ENCODE measurements at regions not wholly inside any gene's neighbourhood (a gene's known extent, or its start where the extent isn't known, plus 50 kb on each side); places are given as distances from the start of the nearest gene placed in this dataset.

DNA sequence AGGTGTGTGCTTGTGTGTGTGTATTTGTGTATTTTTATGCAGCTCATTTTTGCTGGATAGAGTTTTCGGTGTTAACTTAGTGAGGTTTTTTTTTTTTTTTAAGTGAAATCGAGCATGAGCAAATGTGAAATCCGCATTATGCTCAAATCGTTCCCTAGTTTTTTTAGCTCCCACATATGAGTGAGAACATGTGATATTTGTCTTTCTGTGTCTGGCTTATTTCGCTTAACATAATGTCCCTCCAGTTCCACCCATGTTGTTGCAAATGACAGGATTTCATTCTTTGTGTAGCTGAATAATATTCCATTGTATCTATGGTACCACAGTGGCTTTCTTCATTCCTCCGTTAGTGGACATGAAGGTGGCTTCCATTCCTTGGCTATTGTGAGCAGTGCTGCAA, 1103.3 kb upstream of the EEF2KMT start:
- DNase-seq (ENCODE audit: low spot score) = no peak

DNA sequence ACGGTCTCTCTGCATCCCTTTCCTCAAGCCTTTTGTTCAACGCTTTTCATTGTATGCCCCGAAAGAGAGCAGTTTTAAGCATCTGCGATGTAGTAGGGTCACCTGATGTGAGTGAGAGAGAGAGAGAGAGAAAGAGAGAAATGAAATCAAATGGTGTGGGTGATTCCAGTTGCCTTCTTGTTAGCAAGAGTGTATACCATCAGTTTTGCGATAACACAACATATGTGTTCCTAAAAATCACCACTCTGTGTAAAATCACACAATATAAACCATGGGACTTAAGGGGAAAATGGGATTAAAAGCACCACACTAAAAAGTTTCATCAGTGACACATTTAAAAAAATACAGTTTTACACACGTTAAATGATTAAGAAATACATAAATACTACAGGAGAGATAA, 1102.7 kb upstream of the EEF2KMT start:
- no peak for DNase-seq (ENCODE audit: low spot score)

DNA sequence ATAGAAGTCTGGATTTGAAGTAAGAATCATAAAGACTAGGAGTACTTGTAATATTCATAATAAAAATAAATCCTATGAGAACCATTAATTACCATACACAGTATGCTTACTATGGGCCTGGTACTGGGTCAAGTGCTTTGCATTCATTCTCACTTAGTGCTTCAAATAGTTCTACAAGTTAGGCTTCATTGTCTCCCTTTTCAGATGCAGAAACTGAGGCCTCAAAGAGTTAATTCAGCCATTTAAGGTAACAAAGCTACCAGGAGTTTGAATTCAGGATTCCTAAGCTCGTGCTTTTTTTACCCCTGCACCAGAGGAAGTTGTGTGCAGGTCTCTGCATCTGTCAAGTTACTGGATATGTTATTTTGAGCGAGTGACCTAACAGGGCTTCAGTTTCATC, 1098.4 kb upstream of the EEF2KMT start:
- no peak for DNase-seq (ENCODE audit: low spot score)

DNA sequence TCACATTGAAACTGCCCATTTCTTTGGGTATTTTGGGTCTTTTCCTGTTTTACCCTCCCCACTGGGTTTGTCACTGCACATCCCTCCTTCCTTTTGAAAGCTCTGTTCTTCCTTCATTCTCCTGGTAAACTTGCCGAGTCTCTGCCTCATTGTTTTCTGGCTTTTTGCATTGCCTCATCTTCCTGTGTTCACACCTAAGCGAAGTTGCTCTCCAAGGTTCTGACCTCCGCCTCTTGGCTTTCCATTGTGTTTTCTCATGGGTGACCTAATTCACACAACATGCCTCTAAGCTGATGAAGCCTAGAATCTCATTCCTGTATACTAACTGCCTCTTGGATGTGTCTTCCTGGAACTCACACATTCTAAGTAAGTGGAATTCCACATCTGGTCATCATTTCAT, 1096.1 kb upstream of the EEF2KMT start:
- no peak for DNase-seq (ENCODE audit: low spot score)

DNA sequence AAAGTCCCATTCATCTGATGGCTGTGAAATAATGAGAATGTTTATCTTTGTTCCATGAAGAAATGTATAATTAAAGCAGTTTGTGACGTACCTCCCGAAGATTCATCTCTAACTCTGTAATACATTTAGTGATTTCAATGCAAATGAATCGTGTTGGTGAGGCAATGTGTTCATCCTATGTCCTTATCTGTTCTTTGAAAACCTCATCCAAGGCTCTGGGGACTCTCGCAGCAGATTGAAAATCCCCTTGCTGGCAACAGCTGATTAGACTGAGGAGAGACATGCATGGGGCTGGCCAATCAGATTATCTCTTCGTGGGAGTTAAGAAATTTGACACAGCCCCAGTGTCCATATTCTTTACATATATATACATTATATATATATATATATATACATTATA, 1095.4 kb upstream of the EEF2KMT start:
- DNase-seq (ENCODE audit: low spot score) = no peak

DNA sequence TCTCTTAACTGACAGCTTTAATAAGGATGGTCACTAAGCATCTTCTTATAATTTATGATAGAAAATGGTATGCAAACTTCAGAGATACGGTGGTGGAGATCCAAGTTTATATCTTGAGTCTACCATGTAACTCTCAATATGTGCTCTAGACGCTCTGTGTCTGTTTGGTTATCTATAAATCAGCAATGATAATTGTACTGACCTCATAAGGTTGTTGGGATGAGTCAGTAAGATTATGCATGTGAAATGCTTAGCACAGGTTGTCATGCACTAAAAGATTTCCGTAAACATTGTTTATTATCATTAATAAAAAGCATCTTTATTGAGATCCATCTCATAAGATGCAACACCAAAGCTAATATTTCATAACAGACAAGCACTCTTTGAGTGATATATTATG, 1094.9 kb upstream of the EEF2KMT start:
- no peak for DNase-seq (ENCODE audit: low spot score)

DNA sequence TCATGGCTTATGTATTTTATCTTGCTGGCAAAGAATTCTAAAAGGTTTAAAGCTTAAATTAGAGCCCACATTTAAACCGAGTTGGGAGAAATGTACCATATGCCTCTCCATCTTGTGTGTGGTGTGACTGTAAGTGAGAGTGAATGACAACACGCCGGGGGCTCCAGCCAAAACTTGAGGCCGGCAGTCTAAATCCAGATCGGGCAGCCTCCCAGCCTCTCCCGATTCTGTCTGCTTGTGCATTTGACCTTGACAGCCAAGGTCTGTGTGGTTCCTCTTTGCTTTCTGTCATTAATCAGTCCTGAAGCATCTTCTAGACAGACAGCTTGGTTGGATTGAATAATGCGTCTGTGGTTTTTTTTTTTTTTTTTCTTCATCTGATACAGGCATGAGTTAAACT, 1093.2 kb upstream of the EEF2KMT start:
- no peak for DNase-seq (ENCODE audit: low spot score)

DNA sequence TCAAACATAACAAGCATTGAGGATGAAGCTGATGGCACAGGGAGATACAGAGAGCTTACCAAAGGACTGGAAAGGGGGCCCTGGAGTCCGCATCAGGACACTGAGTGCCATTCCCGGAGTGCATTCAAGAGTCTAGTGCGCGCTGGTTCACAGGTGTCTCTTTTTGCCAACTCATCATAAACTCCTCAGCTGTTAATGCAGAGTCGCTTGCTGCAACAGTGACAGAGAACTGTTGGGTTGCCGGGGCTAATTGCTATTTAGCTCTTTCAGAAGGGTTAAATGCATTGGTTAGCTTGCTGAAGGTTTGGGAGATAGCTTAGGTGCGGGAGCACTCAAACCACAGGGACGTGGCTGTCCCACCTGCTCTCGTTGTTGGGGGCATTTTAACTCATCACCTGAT, 1091.6 kb upstream of the EEF2KMT start:
- no peak for DNase-seq (ENCODE audit: low spot score)

DNA sequence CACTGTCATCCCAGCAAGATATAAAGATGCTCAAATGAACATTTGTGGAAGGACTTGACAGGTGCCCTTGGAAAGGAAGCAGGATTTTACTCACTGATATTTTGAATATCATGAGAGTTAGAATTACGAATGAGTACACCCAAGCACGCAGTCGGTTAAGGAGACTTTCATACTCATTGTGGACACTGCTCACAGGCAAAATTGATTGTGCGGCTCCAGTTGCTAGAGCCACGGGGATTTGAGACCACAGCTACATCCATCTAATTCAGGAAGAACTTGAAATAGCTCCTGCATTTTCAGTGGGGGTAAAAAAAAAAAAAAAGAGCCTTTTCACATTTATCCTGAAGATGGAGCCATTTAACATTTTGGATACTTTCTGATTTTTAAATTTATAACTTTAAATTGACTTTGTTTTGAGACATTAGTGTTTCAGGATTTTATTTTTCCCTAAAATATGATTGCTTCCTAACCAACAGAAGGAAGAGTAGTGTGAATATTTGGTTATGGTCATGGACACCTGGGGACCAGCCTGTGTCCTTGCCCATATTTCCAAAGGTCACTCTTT, 1080.1 kb upstream of the EEF2KMT start:
- no peak for DNase-seq (ENCODE audit: low spot score)

DNA sequence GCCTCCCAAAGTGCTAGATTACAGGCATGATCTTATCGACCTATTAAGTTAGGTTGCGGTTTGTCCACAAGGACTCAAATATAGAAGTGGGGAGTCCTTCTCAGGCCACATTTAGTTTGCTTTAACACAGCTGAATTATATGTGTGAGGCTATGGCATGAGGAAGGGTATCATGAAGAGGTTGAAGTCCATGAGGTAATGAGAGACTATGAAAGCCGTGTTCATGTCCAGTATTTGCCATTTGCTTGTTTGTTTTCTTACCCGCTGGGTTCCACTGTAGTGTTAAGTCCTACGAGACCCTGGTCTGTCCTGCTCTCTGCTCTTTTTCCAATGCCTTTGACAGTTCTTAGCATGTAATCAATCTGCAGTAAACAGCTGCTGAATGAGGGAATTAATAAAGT, 1072.4 kb upstream of the EEF2KMT start:
- DNase-seq (ENCODE audit: low spot score) = no peak

DNA sequence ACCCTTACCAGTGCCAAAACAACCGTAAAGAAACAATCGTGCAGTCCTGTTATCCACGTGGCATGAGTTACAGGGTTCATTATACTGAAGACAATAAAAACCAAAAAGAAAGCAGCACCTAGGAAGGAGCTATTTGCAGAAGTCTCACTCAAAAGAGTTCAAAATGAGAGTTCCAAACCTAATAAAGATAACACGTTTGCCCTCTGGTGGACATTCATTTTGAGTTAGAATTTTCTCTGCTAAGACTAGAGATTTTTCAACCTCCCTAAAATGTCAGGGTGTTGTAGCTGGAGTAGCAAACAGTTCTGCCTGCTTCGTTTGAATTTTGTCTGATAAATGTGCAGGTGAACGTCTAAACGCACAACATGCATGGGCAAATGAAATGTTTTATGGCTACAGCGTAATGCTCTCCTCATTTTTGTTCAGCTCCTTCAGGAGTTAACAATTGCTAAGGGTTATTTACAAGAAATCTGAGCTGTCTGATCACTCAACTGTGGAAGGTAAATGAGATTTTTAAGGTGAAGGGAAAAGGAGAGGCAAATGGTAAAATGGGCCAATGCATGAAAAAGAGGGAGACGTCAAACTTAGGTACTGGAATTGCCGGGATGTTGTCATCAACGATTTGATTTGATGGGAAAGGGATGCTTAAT, 1067.9 kb upstream of the EEF2KMT start:
- DNase-seq (ENCODE audit: low spot score) = no peak

DNA sequence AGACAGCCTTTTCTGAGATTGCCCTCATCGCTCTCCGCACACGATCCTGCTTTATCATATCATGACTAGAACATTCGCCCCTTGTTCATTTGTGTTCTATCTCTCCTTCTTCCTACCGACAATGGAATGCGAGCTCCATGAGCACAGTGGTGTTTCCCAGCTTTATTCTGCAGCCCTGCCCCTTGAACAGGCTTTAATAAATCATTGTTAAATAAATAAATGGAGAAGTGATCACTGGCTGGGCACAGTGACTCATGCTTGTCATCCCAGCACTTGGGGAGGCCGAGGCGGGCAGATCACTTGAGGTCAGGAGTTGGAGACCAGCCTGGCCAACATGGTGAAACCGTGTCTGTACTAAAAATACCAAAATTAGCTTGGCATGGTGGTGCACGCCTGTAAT, 1063.3 kb upstream of the EEF2KMT start:
- no peak for DNase-seq (ENCODE audit: low spot score)

DNA sequence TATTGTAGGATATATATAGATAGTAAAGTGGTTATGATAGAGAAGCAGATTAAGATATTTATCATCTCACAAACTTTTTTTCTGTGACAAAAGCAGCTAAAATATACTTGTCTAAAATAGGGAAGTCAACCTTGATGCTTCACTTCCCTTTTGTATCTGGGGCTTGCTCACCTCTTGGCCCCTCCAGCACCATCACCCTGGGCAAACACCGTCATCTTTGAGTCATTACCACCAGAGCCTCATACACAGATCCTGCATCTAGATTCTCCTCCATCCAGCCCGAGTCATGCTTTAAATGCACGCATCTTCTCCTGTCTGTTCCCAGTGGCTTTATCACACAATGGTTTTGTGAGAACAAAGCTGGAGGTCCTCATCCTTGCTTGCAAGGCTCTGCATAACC, 1062.7 kb upstream of the EEF2KMT start:
- no peak for DNase-seq (ENCODE audit: low spot score)

DNA sequence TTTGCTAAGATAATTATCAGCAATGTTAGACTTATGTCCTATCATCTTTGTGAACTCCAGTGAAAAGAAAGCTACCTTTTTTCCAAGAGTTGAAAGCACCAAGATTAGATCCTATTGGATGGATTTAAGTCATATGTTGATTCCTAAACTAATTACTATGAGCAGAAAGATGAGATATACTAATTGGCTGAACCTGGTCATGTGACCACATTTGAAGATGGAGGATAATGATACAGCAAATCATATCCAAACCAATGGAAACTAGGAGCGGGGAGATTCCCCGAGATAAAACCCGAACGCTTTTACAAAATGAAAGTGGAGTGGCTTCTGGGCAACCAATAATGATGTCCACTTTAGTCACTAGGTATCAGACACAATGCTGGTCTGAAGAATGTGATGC, 1060.2 kb upstream of the EEF2KMT start:
- no peak for DNase-seq (ENCODE audit: low spot score)

DNA sequence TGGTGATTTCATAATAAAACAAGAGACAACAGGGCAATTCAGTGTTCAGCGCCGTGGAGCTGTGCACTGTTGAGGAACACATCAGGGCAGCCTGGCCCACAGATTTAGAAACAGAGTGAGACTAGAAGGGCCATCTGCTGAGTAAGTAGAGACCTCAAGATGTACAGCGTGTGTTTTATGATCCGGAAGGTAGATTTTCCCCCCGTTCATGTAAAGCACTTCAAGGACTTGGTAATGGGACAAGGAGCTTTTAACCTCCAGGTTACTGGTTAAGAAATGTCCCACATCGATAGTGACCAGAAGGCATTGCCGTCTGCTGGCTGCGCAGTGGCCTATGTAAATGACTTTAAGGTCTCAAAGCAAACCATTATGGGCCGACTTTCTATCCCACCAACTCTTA, 1057.7 kb upstream of the EEF2KMT start:
- DNase-seq (ENCODE audit: low spot score) = no peak

DNA sequence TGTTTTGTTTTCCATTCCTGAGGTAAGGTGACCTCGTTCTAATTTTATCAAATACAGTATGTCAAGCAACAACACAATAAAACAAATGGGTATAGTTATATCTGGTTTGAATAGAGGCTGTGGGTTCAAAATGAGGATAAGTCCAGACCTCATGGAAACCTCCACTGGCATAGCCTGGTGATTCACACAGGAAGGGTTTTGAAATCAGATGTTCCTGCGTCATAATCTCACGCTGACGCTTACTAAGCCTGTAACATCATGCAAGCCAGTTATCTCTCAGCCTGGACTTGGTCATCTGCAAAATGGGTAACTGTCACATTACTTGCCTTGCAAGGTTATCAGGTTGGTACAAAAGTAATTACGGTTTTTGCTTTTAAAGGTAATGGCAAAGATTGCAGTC, 1056.3 kb upstream of the EEF2KMT start:
- DNase-seq (ENCODE audit: low spot score) = no peak

DNA sequence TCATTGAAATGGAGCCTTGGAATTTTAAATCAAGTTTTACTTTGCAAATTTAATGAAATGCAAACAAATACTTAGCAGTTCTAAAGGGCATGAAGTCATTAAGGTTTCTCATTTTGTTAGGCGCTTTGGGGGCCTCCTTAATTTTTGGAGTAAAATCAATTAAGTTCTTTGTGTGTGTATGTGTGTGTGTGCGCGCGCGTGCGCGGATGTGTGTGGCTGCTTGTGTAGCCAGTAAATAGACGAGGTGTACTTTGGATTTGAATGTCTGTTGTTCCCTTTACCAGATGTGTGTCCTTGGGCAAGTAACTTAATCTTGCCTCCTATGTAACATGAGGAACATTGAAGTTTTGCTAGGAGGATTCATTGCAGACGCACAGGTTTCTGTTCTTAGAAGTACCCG, 1051.4 kb upstream of the EEF2KMT start:
- no peak for DNase-seq (ENCODE audit: low spot score)

DNA sequence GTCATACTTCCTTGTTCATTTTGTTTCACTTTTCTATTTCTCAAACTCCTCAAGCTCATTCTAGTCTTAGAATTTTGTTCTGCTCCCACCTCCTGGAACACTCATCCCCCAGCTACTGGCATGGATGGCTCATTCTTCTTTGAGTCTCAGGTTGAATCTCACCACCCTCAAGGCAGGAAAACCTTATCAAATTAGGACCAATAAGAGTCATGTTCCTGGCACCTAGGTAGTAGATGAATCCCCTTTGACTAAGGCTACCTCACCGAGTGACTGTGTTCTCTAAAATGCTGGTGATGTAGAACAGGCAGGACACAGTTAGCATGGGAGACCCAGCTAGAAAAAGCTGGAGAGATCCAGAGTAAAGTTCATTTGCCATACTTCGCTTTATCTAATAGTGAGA, 1050.8 kb upstream of the EEF2KMT start:
- DNase-seq (ENCODE audit: low spot score) = no peak

DNA sequence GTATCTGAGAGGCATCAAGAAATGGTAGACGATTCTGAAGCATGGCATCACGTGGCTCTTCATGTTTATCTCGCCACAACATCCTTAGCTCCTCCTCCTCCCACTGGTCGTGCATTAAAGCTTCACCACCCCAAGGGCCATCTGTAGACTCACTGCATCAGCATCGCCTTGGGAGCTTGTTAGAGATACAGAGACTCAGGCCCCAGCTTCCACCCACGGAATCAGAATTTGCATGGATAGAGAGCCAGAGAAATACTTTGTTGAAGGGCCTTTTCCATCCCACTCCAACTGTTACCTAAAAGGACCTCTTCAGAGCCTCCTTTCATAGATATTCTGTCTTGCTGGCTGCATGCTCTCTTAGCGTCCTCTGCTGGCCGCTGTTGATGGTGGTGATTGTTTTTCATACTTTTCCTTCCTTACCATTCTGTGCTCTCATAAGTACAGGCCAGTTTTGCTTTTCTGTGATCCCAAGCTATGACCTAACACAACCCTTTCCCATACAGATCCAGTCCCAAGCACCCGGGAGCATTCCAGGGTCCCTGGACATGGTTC, 1049.4 kb upstream of the EEF2KMT start:
- no peak for DNase-seq (ENCODE audit: low spot score)

DNA sequence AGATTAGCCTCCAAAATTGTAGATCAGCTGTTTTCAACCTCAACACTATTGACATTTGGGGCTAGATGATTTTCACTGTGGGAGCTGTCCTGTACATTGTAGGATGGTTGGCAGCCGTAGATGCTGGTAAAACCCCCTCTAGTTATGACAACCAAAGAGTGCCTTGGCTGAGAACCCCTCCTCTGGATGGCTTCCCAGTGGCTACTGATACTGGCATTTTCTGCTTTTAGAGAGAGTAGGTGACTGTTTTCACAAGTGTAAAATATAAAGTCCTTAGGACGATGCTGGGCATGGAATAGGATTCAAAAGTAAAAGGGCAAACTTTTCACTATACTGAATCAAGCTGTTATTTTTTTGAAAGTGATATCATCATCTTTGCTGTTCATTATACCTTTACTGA, 1048.8 kb upstream of the EEF2KMT start:
- no peak for DNase-seq (ENCODE audit: low spot score)

DNA sequence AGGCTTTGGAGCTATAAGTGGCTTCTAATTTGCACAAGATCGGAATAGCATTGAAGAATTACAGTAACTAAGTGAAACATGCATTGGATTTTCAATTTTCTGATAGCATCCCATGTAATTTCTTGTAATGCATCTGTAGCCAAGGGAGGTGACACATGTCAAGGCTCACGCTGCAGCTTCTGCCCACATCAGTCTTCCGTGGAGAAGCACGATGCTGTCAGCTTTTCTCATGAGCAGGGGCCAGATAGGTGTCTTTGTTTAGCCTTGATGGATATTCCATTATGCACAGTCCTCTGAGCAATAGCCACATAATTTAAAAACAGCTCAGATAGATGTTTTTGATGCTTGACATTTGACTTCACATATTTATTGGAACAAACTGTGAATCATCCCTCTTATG, 1046.9 kb upstream of the EEF2KMT start:
- no peak for DNase-seq (ENCODE audit: low spot score)

DNA sequence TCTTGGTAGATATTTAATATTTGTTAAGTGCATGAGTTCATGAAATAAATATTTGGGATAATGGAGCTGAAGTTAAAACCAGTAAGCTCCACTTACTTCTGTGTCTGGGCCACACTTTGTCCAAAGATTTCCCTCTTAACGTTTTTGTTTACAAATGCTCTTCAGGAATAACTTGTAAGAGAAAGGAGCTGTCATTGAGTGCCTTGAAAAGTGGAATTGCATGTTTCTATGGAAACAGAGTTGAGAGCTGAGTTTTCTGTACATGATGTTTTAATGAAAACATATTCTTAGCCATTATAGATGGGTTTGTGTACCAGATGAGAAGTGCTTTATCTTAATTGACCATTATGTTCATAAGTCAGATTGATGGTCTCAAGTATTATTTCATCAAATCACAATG, 1045.4 kb upstream of the EEF2KMT start:
- DNase-seq (ENCODE audit: low spot score) = no peak

DNA sequence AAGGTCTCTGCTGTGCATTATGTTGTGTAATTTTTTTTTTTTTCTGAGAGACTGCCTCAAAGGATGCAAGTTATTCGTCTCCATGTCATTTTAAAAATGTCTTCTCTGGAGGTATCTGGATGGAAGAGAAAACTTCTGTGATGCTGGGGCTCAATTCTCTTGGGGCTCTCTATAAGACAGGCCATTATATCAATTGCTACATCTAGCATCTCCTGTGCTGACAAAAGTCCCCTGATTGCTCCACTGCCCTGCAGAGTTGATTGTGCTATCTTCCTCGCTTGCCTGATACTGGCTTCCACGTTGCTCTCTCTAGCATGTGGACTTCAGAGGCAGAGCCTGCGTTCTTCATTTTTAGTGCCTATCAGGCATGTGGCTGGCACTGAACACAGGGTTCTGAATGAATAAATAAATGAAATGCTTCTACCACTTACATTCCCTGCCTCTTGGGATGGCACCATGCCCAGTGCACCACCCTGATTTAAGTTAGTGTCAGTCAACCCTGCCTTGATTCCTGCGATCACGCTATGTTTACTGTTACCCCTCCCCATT, 1035.5 kb upstream of the EEF2KMT start:
- no peak for DNase-seq (ENCODE audit: low spot score)

DNA sequence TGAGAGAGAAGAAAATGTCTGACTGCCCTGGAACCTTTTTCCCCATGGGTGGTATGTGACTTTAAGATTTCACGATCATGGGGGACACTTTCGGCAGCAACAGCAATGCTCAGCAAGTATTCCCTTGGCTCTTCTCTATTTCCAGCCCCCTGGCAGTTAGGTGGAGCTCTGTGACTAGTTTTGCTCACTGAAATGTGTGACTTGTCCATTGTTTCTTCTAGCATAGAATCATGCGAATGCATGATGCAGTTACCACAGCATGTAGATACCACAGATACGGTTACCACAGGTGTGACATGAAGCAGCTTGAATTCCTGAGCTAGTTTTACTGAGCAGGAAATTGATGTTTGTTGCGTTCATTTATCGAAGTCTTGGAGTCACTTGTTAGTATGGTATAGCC, 1034.5 kb upstream of the EEF2KMT start:
- no peak for DNase-seq (ENCODE audit: low spot score)
